SK-N-MC (cell line): ENCODE measurements at regions not wholly inside any gene's neighbourhood (a gene's known extent, or its start where the extent isn't known, plus 50 kb on each side); places are given as distances from the start of the nearest gene placed in this dataset.

Source experiments
- EZH2 ChIP-seq: fragments of 200-600 bp; sonication (generic); IDR thresholded peaks from one replicate; pipeline ENCODE4 v1.6.1; 2017; ENCODE audit warnings: antibody characterized with exemption
- FOXP2 ChIP-seq: optimal IDR thresholded peaks from 2 replicates; pipeline ENCODE3; 2011; ENCODE audit warnings: mild to moderate bottlenecking, moderate library complexity; ENCODE audit not compliant: insufficient read depth; ENCODE audit errors: extremely low read length, control extremely low read depth
- POLR2AphosphoS5 ChIP-seq: IDR thresholded peaks from 2 replicates; pipeline ENCODE4 v1.6.1; 2012; ENCODE audit warnings: mild to moderate bottlenecking, low read depth, low read length, borderline replicate concordance

DNA sequence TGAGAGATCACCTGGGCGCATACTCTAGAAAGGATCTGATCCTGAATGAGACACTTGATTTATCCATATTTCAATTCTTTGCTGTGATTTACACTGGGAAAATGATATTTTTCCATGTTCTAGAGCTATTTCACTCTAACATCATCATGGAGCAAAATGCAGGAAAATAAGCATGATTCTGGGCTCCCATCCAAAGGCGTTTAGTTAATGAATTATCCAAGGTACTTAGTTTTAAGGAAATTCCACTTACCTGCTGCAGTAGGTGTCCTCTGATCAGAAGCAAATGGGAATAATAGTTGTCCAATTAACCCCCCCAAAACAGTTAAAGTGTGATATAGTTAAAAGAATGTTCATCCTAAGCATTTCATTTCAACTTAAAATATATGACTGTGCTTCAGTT, 204.5 kb upstream of the PRKD1 start:
- TF ChIP-seq POLR2AphosphoS5 (no peak), EZH2 (no peak), FOXP2 (no peak)
